Ishikawa (cell line): ENCODE measurements at regions not wholly inside any gene's neighbourhood (a gene's known extent, or its start where the extent isn't known, plus 50 kb on each side); places are given as distances from the start of the nearest gene placed in this dataset.

Experiments
- CEBPB ChIP-seq: IDR thresholded peaks from 2 replicates; pipeline ENCODE4 v1.6.1; 2012
- CREB1 ChIP-seq: IDR thresholded peaks from 2 replicates; pipeline ENCODE4 v1.6.1; 2012; ENCODE audit warnings: low read depth
- EGR1 ChIP-seq: IDR thresholded peaks from 2 replicates; pipeline ENCODE4 v1.6.1; 2012
- EP300 ChIP-seq: IDR thresholded peaks from 2 replicates; pipeline ENCODE4 v1.6.1; 2012; ENCODE audit warnings: borderline replicate concordance
- FOXM1 ChIP-seq: IDR thresholded peaks from 2 replicates; pipeline ENCODE4 v1.6.1; 2012; ENCODE audit warnings: low read depth, borderline replicate concordance
- MAX ChIP-seq: IDR thresholded peaks from 2 replicates; pipeline ENCODE4 v1.6.1; 2012
- NFIC ChIP-seq: IDR thresholded peaks from 2 replicates; pipeline ENCODE4 v1.6.1; 2012
- RAD21 ChIP-seq: IDR thresholded peaks from 2 replicates; pipeline ENCODE4 v1.6.1; 2012; ENCODE audit warnings: low read depth
- REST ChIP-seq: IDR thresholded peaks from 2 replicates; pipeline ENCODE4 v1.6.1; 2012; ENCODE audit warnings: low read depth, mild to moderate bottlenecking
- TAF1 ChIP-seq: IDR thresholded peaks from 2 replicates; pipeline ENCODE4 v1.6.1; 2012; ENCODE audit warnings: low read depth, mild to moderate bottlenecking
- TCF12 ChIP-seq: IDR thresholded peaks from 2 replicates; pipeline ENCODE4 v1.6.1; 2012; ENCODE audit warnings: low read depth
- TEAD4 ChIP-seq: IDR thresholded peaks from 2 replicates; pipeline ENCODE4 v1.6.1; 2012
- YY1 ChIP-seq: IDR thresholded peaks from 2 replicates; pipeline ENCODE4 v1.6.1; 2012; ENCODE audit warnings: low read depth
- ZBTB7A ChIP-seq: IDR thresholded peaks from 2 replicates; pipeline ENCODE4 v1.6.1; 2012; ENCODE audit warnings: low read depth
- TF ChIP-seq, protein P1 (sequence below): IDR thresholded peaks from 2 replicates; pipeline ENCODE4 v1.6.1; 2012

GRCh38 chr1:194047921-194048320 lies 861.5 kb upstream of the B3GALT2 start:
- TF ChIP-seq MAX = no peak
- TF ChIP-seq CREB1 = no peak
- TF ChIP-seq REST = no peak
- no peak for TF ChIP-seq EGR1
- TF ChIP-seq, protein P1, sequence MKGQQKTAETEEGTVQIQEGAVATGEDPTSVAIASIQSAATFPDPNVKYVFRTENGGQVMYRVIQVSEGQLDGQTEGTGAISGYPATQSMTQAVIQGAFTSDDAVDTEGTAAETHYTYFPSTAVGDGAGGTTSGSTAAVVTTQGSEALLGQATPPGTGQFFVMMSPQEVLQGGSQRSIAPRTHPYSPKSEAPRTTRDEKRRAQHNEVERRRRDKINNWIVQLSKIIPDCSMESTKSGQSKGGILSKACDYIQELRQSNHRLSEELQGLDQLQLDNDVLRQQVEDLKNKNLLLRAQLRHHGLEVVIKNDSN = no peak
- TF ChIP-seq TCF12 = no peak
- TF ChIP-seq TEAD4 = no peak
- no peak for TF ChIP-seq RAD21
- no peak for TF ChIP-seq FOXM1
- TF ChIP-seq NFIC = no peak
- no peak for TF ChIP-seq CEBPB
- TF ChIP-seq TAF1 = no peak
- TF ChIP-seq EP300 = no peak
- TF ChIP-seq YY1 = no peak
- TF ChIP-seq ZBTB7A = no peak

DNA sequence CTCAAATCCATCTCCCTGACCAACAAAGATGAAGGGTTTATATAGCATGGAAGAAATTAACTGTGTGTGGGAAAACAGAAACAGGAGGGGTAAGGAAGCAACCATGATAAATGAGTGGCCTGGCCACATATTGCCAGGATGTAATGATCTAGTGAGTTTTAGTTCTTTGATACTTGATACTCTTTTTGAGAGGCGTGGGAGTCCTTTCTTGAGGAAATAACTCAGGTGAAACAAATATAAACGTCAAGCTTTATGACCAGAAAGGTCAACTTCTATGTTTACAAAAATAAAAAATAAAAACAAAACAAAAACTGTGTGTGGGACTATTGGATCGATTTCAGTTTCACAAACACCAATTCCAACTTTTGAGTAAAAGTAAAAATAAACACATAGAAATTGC lies 860.8 kb upstream of the B3GALT2 start:
- TF ChIP-seq ZBTB7A (no peak), EGR1 (no peak), RAD21 (no peak), TAF1 (no peak), TEAD4 (no peak), EP300 (no peak), NFIC (no peak), CREB1 (no peak), CEBPB (no peak), FOXM1 (no peak), REST (no peak), TCF12 (no peak), YY1 (no peak), MAX (no peak)
- TF ChIP-seq, protein P1 = no peak

DNA sequence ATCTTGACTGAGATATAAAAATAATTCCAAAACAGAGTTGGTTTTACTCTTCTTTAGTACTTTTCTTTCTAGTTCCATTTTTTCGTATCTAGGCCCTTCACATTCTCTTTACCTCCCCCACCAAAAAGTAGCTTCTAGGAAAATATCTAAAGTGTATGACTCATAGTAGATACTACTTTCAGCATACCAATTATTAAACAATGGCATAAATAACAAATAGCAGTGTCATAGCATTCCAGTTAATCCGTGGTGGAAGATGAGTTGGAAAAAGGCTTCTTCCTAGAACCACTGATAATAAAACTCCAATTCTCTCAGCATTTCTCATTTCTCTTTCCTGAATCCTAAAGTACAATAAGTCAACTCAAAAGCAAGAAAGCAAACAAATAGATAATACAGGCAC lies 859.0 kb upstream of the B3GALT2 start:
- TF ChIP-seq NFIC (no peak), EP300 (no peak)
- TF ChIP-seq, protein P1 = no peak

- no peak for TF ChIP-seq ZBTB7A
- TF ChIP-seq, protein P1 = no peak
- no peak; the same call in 1 of the 2 replicates for TF ChIP-seq RAD21
- no peak for TF ChIP-seq EP300
- no peak for TF ChIP-seq TCF12
- no peak for TF ChIP-seq TEAD4
- no peak for TF ChIP-seq REST
- no peak for TF ChIP-seq YY1
- no peak for TF ChIP-seq EGR1
- TF ChIP-seq FOXM1 = no peak
- no peak for TF ChIP-seq TAF1
- no peak for TF ChIP-seq MAX
- TF ChIP-seq NFIC = no peak
- no peak for TF ChIP-seq CEBPB
- TF ChIP-seq CREB1 = no peak
Observed at GRCh38 chr1:194044892-194045291, 858.5 kb upstream of the B3GALT2 start.
